ENCODE measurements at regions not wholly inside any gene's neighbourhood (a gene's known extent, or its start where the extent isn't known, plus 50 kb on each side); places are given as distances from the start of the nearest gene placed in this dataset.

DNA sequence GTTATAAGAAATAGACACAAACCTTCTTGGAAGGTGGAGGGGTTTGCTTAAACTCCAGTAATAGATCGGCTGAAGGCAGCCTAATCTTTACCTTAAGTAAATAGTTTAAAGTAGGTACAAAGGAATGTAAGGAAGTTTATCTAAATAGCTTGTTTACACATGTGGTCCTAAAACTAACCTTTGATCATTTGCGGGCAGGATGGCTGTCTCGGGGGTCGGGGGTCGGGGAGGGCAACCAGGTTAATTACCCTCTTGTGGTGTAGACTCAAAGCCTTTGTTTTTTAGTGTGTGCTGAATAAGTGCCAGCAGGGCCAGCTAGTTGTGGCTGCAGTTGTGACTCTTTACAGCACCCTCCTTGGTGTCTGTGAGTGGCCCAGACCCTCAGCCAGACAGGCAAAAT, 256.9 kb upstream of the SESN3 start:
- TF ChIP-seq CTCF (IDR thresholded peaks at IDR 0.05; ENCODE audit: low read depth, low read length): no peak
- no peak for DNase-seq (ENCODE audit: extremely low read depth, low read depth)

GRCh38 chr11:95487391-95487790, 256.4 kb upstream of the SESN3 start:
- DNase-seq (ENCODE audit: extremely low read depth, low read depth): no peak
- TF ChIP-seq CTCF (IDR thresholded peaks at IDR 0.05; ENCODE audit: low read depth, low read length): no peak

DNA sequence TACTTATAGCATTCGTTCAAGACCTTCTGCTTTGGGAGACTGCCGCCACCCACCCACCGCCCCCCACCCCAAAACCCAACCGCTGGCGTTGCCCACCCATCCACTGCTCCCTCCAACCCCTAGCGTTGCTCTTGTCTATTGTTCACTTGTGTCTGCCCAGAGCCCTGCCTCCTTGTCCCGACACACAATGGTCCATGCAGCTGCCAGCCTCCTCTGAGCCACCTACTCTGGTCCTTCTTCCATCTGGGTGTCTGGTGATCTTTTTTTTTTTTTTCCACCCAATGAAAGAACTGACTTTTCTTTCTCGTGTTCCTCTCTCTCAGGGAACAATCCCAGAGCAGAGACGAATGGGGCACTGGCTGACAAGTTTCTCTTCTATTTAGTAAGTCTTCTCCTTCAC, 256.0 kb upstream of the SESN3 start:
- DNase-seq (ENCODE audit: extremely low read depth, low read depth): no peak
- TF ChIP-seq CTCF (IDR thresholded peaks at IDR 0.05; ENCODE audit: low read depth, low read length): no peak

- no peak for DNase-seq (ENCODE audit: extremely low read depth, low read depth)
Observed at GRCh38 chr11:95486466-95486865, 255.5 kb upstream of the SESN3 start.

GRCh38 chr11:95485115-95485900, 254.3 kb upstream of the SESN3 start:
- TF ChIP-seq CTCF (IDR thresholded peaks at IDR 0.05; ENCODE audit: low read depth, low read length): no peak
- no peak for DNase-seq (ENCODE audit: extremely low read depth, low read depth)

More at GRCh38 chr11:95486466-95486865, 255.5 kb upstream of the SESN3 start:
- no peak for TF ChIP-seq CTCF (IDR thresholded peaks at IDR 0.05; ENCODE audit: low read depth, low read length)

DNA sequence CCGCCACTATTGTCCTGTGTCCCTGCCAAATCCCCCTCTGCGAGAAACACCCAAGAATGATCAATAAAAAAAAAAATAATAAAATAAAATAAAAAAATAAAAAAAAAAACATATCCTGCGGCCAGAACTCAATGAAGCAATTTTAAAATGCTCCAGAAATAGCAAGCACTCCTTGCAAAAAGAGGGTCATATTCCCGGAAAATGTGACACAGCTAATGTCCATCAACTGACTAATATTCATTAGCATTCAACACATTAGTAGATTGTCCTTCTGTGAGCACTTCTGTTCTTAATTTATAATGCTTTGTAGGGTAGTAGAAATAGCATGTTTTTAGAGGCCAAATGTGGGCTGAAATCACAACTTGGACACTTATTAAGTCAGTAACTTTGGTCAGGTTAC, 252.3 kb upstream of the SESN3 start:
- DNase-seq (ENCODE audit: extremely low read depth, low read depth): no peak
- TF ChIP-seq CTCF (IDR thresholded peaks at IDR 0.05; ENCODE audit: low read depth, low read length): no peak

GRCh38 chr11:95478003-95478402, 247.0 kb upstream of the SESN3 start:
- no peak for DNase-seq (ENCODE audit: extremely low read depth, low read depth)
- TF ChIP-seq CTCF (IDR thresholded peaks at IDR 0.05; ENCODE audit: low read depth, low read length): no peak

Data from AG09319 (cell line).